Adrenal gland (tissue), 9 donors: ENCODE measurements at regions not wholly inside any gene's neighbourhood (a gene's known extent, or its start where the extent isn't known, plus 50 kb on each side); places are given as distances from the start of the nearest gene placed in this dataset.

Experiments used
- DNase-seq, 7 donors: peaks; one replicate each; pipeline ENCODE4 v3.0.0-alpha.2; 2019 to 2020
- H3K27ac ChIP-seq, 5 donors: fragments of 200-600 bp; sonication (generic) in 4 of 5; 1 replicate in 3 of 5; 2 replicates in 2 of 5; pipeline versions ENCODE4 v1.5.1 to v1.8.0; 2016 to 2020; ENCODE audit warnings: mild to moderate bottlenecking in 1 of 5
- H3K27me3 ChIP-seq: fragments of 200-600 bp; 2 replicates; pipeline ENCODE4 v1.8.0; 2021
- H3K36me3 ChIP-seq, 2 donors: fragments of 200-600 bp; replicated peaks in 1 of 2; 1 replicate in 1 of 2; 2 replicates in 1 of 2; pipeline versions ENCODE4 v1.5.1 to v1.8.0; 2018 to 2022
- H3K4me1 ChIP-seq, 2 donors: fragments of 200-600 bp; replicated peaks in 1 of 2; 1 replicate in 1 of 2; 2 replicates in 1 of 2; pipeline versions ENCODE4 v1.5.1 to v1.8.0; 2018 to 2021
- H3K4me3 ChIP-seq, 4 donors: fragments of 200-600 bp; sonication (generic) in 3 of 4; one replicate each; pipeline ENCODE4 v1.5.1; 2016 to 2018
- H3K9me3 ChIP-seq, 3 donors: fragments of 200-600 bp; sonication (generic) in 1 of 3; replicated peaks in 1 of 3; 1 replicate in 2 of 3; 2 replicates in 1 of 3; pipeline versions ENCODE4 v1.5.1 to v1.8.0; 2016 to 2021
- CTCF ChIP-seq, 6 experiments: fragments of 450-650 bp in 4 of 6; fragments of 200-600 bp in 2 of 6; sonication (generic) in 1 of 6; IDR thresholded peaks; 1 replicate in 5 of 6; 2 replicates in 1 of 6; pipeline versions ENCODE4 v1.5.1 to v1.8.0; 2016 to 2021; ENCODE audit warnings: antibody characterized with exemption in 6 of 6, mild to moderate bottlenecking in 2 of 6, moderate library complexity in 1 of 6
- POLR2A ChIP-seq, 2 donors: fragments of 450-650 bp; IDR thresholded peaks; one replicate each; pipeline ENCODE4 v1.6.1; 2017; ENCODE audit warnings: antibody characterized with exemption in 2 of 2, mild to moderate bottlenecking in 2 of 2, moderate library complexity in 1 of 2
- WGBS, 4 donors: extraction: QIAGEN DNeasy Blood & Tissue Kit in 2 of 4; methylation state at CpG; one replicate each; pipeline versions ENCODE4 v1.1.5 to v1.1.7; 2013 to 2017; 5-methylcytosine and 5-hydroxymethylcytosine counted together
- intact Hi-C, 2 donors: fragments of 100-400 bp; cut with DNase I; formaldehyde crosslinking; loops; one replicate each; pipeline versions ENCODE4 v1.14.1 to v1.15.0; 2022 to 2023
- donor health status: healthy with polysubstance abuse.
- donor health status: Bipolar disorder and iron deficiency.
- donor health status: DM: yes; HTN: yes; CAD: no.
- donor health status: DM: no; HTN: no; CAD: no.
- donor health status: DM: no; HTN: no; CAD: no.

GRCh38 chr18:5626130-5626880, 82.5 kb upstream of the EPB41L3 start:
- DNase-seq = no peak
- intact Hi-C loops = loop anchor here in 1 of 2 donors (10.0 kb wide), 1 partner anchor 62 kb away; no protein-coding TSS in a partner anchor
- Histone ChIP-seq H3K27ac (no peak overlapping the region), H3K36me3 (no peaks in the 10 kb centered on the region), H3K9me3 (no peaks in the 10 kb centered on the region), H3K27me3 (no peaks in the 10 kb centered on the region), H3K4me3 (no peak overlapping the region), H3K4me1 (peaks cover 6 to 11% of the 10 kb centered on the region in 2 donors)
- TF ChIP-seq POLR2A (IDR thresholded peaks at IDR 0.05) (no peak), CTCF (IDR thresholded peaks at IDR 0.05) (peak in 3 of 6 experiments; percentile 15 to 28 (median 15))
- 83 to 92% (median 89%) methylated on average over 2 of the region's 2 CpGs for WGBS, 4 donors

- Histone ChIP-seq H3K27me3 (no peaks in the 10 kb centered on the region), H3K9me3 (no peaks in the 10 kb centered on the region), H3K4me1 (peaks cover 6 to 9% of the 10 kb centered on the region in 2 donors), H3K36me3 (no peaks in the 10 kb centered on the region), H3K4me3 (no peak overlapping the region), H3K27ac (no peak overlapping the region)
- DNase-seq = no peak
- no peak for TF ChIP-seq POLR2A (IDR thresholded peaks at IDR 0.05)
- TF ChIP-seq CTCF (IDR thresholded peaks at IDR 0.05) = no peak
- intact Hi-C loops = loop anchor here in 1 of 2 donors (10.0 kb wide), 1 partner anchor 60 kb away; no protein-coding TSS in a partner anchor
- WGBS, 4 donors = 49 to 58% (median 54%) methylated on average over 4 of the region's 4 CpGs
These were observed 81.3 kb upstream of the EPB41L3 start for GRCh38 chr18:5625076-5625475.

- intact Hi-C loops = loop anchor here in 1 of 2 donors (10.0 kb wide), 1 partner anchor 58 kb away; no protein-coding TSS in a partner anchor
- Histone ChIP-seq H3K9me3 (no peaks in the 10 kb centered on the region), H3K27ac (no peak overlapping the region), H3K4me1 (peaks cover 2 to 3% of the 10 kb centered on the region in 2 donors), H3K27me3 (no peaks in the 10 kb centered on the region), H3K36me3 (no peaks in the 10 kb centered on the region), H3K4me3 (no peak overlapping the region)
- TF ChIP-seq CTCF (IDR thresholded peaks at IDR 0.05) (no peak), POLR2A (IDR thresholded peaks at IDR 0.05) (no peak)
- WGBS, 4 donors = 86 to 91% (median 88%) methylated on average over 4 of the region's 4 CpGs
- no peak for DNase-seq
These were observed 79.1 kb upstream of the EPB41L3 start for GRCh38 chr18:5622905-5623304.

GRCh38 chr18:5620289-5620688, 76.5 kb upstream of the EPB41L3 start:
- no peaks in the 10 kb centered on the region for H3K9me3 ChIP-seq
- no peaks in the 10 kb centered on the region for H3K27me3 ChIP-seq
- H3K4me3 ChIP-seq = no peak overlapping the region
- H3K4me1 ChIP-seq = no peaks in the 10 kb centered on the region
- no peaks in the 10 kb centered on the region for H3K36me3 ChIP-seq
- H3K27ac ChIP-seq = no peak overlapping the region
- no peak for DNase-seq
- intact Hi-C loops = loop anchor here in 1 of 2 donors (10.0 kb wide), 1 partner anchor 55 kb away; no protein-coding TSS in a partner anchor
- TF ChIP-seq POLR2A (IDR thresholded peaks at IDR 0.05) (no peak), CTCF (IDR thresholded peaks at IDR 0.05) (no peak)
- WGBS, 4 donors = 62 to 74% (median 66%) methylated on average over 3 of the region's 3 CpGs
